WTC11 (cell line): ENCODE measurements at regions not wholly inside any gene's neighbourhood (a gene's known extent, or its start where the extent isn't known, plus 50 kb on each side); places are given as distances from the start of the nearest gene placed in this dataset.

ENCODE experiments used
- AFF4 ChIP-seq: sonication (generic); formaldehyde crosslinking; IDR thresholded peaks from 2 replicates; pipeline ENCODE4 v1.8.1; 2023; ENCODE audit warnings: mild to moderate bottlenecking, missing genetic modification reagents, borderline replicate concordance
- CTCF ChIP-seq: fragments of 200-600 bp; IDR thresholded peaks from 2 replicates; pipeline ENCODE4 v1.8.0; 2022; ENCODE audit warnings: antibody characterized with exemption
- ELF4 ChIP-seq: sonication (generic); formaldehyde crosslinking; IDR thresholded peaks from 2 replicates; pipeline ENCODE4 v1.8.1; 2022; ENCODE audit warnings: low read depth, mild to moderate bottlenecking, moderate library complexity, missing genetic modification reagents
- EMX1 ChIP-seq: fragments of 250-450 bp; sonication (Bioruptor Pico); IDR thresholded peaks from 2 replicates; pipeline ENCODE4 v1.8.0; 2021; ENCODE audit warnings: mild to moderate bottlenecking
- MAX ChIP-seq: sonication (generic); formaldehyde crosslinking; IDR thresholded peaks from 2 replicates; pipeline ENCODE4 v1.8.0; 2022; ENCODE audit warnings: mild to moderate bottlenecking, missing genetic modification reagents
- MXD4 ChIP-seq: fragments of 250-450 bp; sonication (Bioruptor Pico); IDR thresholded peaks from 2 replicates; pipeline ENCODE4 v1.8.0; 2021; ENCODE audit warnings: mild to moderate bottlenecking, moderate library complexity, borderline replicate concordance
- NFYB ChIP-seq: sonication (generic); formaldehyde crosslinking; conservative IDR thresholded peaks from 2 replicates; pipeline ENCODE4 v1.8.0; 2022; ENCODE audit warnings: low read depth, missing genetic modification reagents
- NR2C2 ChIP-seq: sonication (generic); formaldehyde crosslinking; IDR thresholded peaks from 2 replicates; pipeline ENCODE4 v1.8.0; 2022; ENCODE audit warnings: mild to moderate bottlenecking, missing genetic modification reagents
- PREB ChIP-seq: sonication (generic); formaldehyde crosslinking; IDR thresholded peaks from 2 replicates; pipeline ENCODE4 v1.8.1; 2022; ENCODE audit warnings: mild to moderate bottlenecking, missing genetic modification reagents, moderate library complexity, borderline replicate concordance
- SP1 ChIP-seq: sonication (generic); formaldehyde crosslinking; conservative IDR thresholded peaks from 2 replicates; pipeline ENCODE4 v1.8.1; 2022; ENCODE audit warnings: missing genetic modification reagents
- STAT6 ChIP-seq: sonication (generic); formaldehyde crosslinking; conservative IDR thresholded peaks from 2 replicates; pipeline ENCODE4 v1.8.1; 2023; ENCODE audit warnings: mild to moderate bottlenecking, low read depth, missing genetic modification reagents, moderate library complexity
- TEAD1 ChIP-seq: sonication (generic); formaldehyde crosslinking; IDR thresholded peaks from 2 replicates; pipeline ENCODE4 v1.8.0; 2022; ENCODE audit warnings: mild to moderate bottlenecking, missing genetic modification reagents
- ZNF138 ChIP-seq: sonication (generic); formaldehyde crosslinking; conservative IDR thresholded peaks from 2 replicates; pipeline ENCODE4 v1.8.1; 2022; ENCODE audit warnings: mild to moderate bottlenecking, moderate library complexity, missing genetic modification reagents
- ZNF281 ChIP-seq: sonication (generic); formaldehyde crosslinking; IDR thresholded peaks from 2 replicates; pipeline ENCODE4 v1.8.0; 2023; ENCODE audit warnings: mild to moderate bottlenecking, missing genetic modification reagents

- no peak for TF ChIP-seq CTCF
- no peak for TF ChIP-seq MAX (CRISPR knock-in tag)
- TF ChIP-seq PREB (CRISPR knock-in tag): no peak
- TF ChIP-seq ELF4 (CRISPR knock-in tag): no peak
- TF ChIP-seq TEAD1 (CRISPR knock-in tag): no peak
- no peak for TF ChIP-seq SP1 (CRISPR knock-in tag)
- no peak for TF ChIP-seq ZNF138
- no peak for TF ChIP-seq NFYB (CRISPR knock-in tag)
- no peak for TF ChIP-seq EMX1 (CRISPR knock-in tag)
- TF ChIP-seq AFF4 (CRISPR knock-in tag): no peak
- no peak for TF ChIP-seq MXD4
- TF ChIP-seq ZNF281 (CRISPR knock-in tag): no peak
- no peak for TF ChIP-seq NR2C2
- TF ChIP-seq STAT6 (CRISPR knock-in tag): no peak
Observed at GRCh38 chr21:38014298-38014697, 98.0 kb upstream of the KCNJ6 start.
